Lower leg skin (tissue), 4 donors: ENCODE measurements at regions not wholly inside any gene's neighbourhood (a gene's known extent, or its start where the extent isn't known, plus 50 kb on each side); places are given as distances from the start of the nearest gene placed in this dataset.

Source experiments
- DNase-seq, 2 donors: peaks; one replicate each; pipeline ENCODE4 v3.0.0-alpha.2; 2019; ENCODE audit warnings: low spot score in 2 of 2
- H3K4me3 ChIP-seq: fragments of 200-600 bp; sonication (generic); 2 replicates; pipeline ENCODE4 v1.5.1; 2017; ENCODE audit warnings: mild to moderate bottlenecking, low read depth; ENCODE audit not compliant: poor library complexity, severe bottlenecking
- POLR2A ChIP-seq, 2 donors: fragments of 450-650 bp; IDR thresholded peaks; one replicate each; pipeline ENCODE4 v1.6.1; 2016 to 2017; ENCODE audit warnings: antibody characterized with exemption in 2 of 2, mild to moderate bottlenecking in 1 of 2, moderate library complexity in 1 of 2
- WGBS, 2 donors: methylation state at CpG; one replicate each; pipeline ENCODE4 v1.1.5; 2018; 5-methylcytosine and 5-hydroxymethylcytosine counted together
- intact Hi-C: fragments of 100-400 bp; cut with DNase I; formaldehyde crosslinking; loops from one replicate; pipeline ENCODE4 v1.15.0; 2023; ENCODE audit warnings: low total_unique reads
- TF ChIP-seq, protein P1 (sequence below), 3 donors: fragments of 450-650 bp; IDR thresholded peaks; one replicate each; pipeline ENCODE4 v1.5.1; 2016; ENCODE audit warnings: antibody characterized with exemption in 3 of 3, mild to moderate bottlenecking in 3 of 3, moderate library complexity in 2 of 3

GRCh38 chr10:21197838-21198237 is 300.7 kb upstream of the NEBL start:
- DNase-seq, result no peak
- TF ChIP-seq, protein P1, sequence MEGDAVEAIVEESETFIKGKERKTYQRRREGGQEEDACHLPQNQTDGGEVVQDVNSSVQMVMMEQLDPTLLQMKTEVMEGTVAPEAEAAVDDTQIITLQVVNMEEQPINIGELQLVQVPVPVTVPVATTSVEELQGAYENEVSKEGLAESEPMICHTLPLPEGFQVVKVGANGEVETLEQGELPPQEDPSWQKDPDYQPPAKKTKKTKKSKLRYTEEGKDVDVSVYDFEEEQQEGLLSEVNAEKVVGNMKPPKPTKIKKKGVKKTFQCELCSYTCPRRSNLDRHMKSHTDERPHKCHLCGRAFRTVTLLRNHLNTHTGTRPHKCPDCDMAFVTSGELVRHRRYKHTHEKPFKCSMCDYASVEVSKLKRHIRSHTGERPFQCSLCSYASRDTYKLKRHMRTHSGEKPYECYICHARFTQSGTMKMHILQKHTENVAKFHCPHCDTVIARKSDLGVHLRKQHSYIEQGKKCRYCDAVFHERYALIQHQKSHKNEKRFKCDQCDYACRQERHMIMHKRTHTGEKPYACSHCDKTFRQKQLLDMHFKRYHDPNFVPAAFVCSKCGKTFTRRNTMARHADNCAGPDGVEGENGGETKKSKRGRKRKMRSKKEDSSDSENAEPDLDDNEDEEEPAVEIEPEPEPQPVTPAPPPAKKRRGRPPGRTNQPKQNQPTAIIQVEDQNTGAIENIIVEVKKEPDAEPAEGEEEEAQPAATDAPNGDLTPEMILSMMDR (IDR thresholded peaks at IDR 0.05), result no peak
- no peak for TF ChIP-seq POLR2A (IDR thresholded peaks at IDR 0.05)
- intact Hi-C loops, result no loop called here
- no peak overlapping the region for H3K4me3 ChIP-seq
- WGBS, 2 donors, result 88 to 94% methylated on average over 3 of the region's 3 CpGs

GRCh38 chr10:21196822-21197395 is 299.8 kb upstream of the NEBL start:
- DNase-seq, result no peak
- TF ChIP-seq POLR2A (IDR thresholded peaks at IDR 0.05), result no peak
- TF ChIP-seq, protein P1 (IDR thresholded peaks at IDR 0.05), result no peak
- no peak overlapping the region for H3K4me3 ChIP-seq
- 91 to 93% methylated on average over 5 of the region's 5 CpGs for WGBS, 2 donors
- intact Hi-C loops, result no loop called here

DNA sequence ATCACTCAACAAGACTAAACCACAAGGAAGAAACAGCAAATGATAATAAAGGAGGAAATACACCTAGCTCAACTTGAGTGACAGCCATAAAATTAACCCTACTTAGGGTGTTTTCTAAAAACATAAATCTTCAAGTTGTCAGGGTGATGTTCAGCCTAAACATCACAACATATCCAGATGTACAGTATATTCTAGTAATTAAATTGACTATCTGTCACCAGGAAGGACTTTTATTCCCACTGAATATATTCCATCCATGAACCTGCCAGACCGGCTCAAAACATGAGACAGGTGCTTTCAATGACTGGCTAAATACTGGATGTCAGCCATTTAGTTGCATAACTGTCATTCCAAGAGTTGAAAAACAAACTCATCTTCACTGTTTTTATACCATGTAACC is 298.1 kb upstream of the NEBL start:
- no peak overlapping the region for H3K4me3 ChIP-seq
- DNase-seq, result no peak
- intact Hi-C loops, result no loop called here
- WGBS, 2 donors, result 38 to 56% methylated on average over 1 of the region's 1 CpG
- TF ChIP-seq, protein P1 (IDR thresholded peaks at IDR 0.05), result no peak
- TF ChIP-seq POLR2A (IDR thresholded peaks at IDR 0.05), result no peak

DNA sequence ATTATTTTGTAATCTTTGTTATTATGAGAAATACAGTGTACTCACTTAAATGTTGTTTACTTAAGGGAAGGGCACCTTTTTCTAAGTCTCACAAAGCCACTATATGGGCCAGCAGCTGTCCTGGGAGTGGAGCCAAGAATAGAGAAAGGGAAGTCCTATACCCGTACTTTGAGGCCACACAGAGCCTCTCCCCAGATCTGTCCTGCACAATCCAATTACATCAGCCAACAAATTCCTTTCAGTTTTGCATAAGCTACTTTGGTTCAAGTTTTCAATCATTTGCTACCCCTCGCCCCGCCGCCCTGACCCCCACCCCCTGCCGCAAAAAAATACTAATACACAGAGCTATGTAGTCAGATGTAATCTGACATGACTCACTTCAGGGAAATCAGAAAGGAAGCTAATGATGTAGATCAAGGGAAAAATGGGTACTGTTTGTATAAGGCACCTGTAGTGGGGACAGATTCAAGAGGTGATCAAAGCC is 297.4 kb upstream of the NEBL start:
- DNase-seq, result peak in 1 of 2 donors; percentile 30

GRCh38 chr10:21193196-21193595 is 296.1 kb upstream of the NEBL start:
- no peak for DNase-seq
- TF ChIP-seq POLR2A (IDR thresholded peaks at IDR 0.05), result no peak
- TF ChIP-seq, protein P1 (IDR thresholded peaks at IDR 0.05), result no peak
- WGBS, 2 donors, result 80 to 86% methylated on average over 3 of the region's 3 CpGs
- intact Hi-C loops, result no loop called here
- no peak overlapping the region for H3K4me3 ChIP-seq

More for the DNA sequence above, 297.4 kb upstream of the NEBL start:
- 19 to 24% methylated on average over 5 of the region's 5 CpGs for WGBS, 2 donors
- H3K4me3 ChIP-seq, result no peak overlapping the region
- no peak for TF ChIP-seq POLR2A (IDR thresholded peaks at IDR 0.05)
- TF ChIP-seq, protein P1 (IDR thresholded peaks at IDR 0.05), result no peak
- intact Hi-C loops, result no loop called here

DNA sequence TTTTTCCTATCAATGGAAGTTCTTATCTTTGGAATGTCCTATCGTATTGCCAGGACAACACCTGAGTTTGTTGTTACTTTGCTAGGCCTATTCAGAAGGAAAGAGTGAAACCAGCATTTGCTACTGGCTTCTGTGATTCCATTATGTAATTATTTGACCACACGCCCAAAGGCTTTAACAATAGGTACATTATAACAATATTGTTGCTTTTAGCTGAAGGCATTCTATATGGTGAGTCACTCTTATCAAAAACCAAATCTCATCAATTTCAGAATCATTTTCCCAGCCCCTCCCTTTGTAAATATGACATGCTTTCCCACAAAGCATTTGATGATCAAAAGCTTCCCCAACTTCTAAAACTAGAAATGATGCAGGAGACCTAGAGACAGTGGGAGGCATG is 294.4 kb upstream of the NEBL start:
- DNase-seq, result no peak
- no peak for TF ChIP-seq POLR2A (IDR thresholded peaks at IDR 0.05)
- TF ChIP-seq, protein P1 (IDR thresholded peaks at IDR 0.05), result no peak
- H3K4me3 ChIP-seq, result no peak overlapping the region
- intact Hi-C loops, result no loop called here
- 66% methylated on average over 2 of the region's 2 CpGs for WGBS, 2 donors
